GM12874 (cell line): ENCODE measurements at regions not wholly inside any gene's neighbourhood (a gene's known extent, or its start where the extent isn't known, plus 50 kb on each side); places are given as distances from the start of the nearest gene placed in this dataset.

Experiments used
- TF ChIP-seq, protein P1 (sequence below): IDR thresholded peaks from 2 replicates; pipeline ENCODE4 v1.5.1; 2011; ENCODE audit warnings: low read depth, mild to moderate bottlenecking, control low read depth, low read length, moderate library complexity; ENCODE audit not compliant: insufficient read depth

DNA sequence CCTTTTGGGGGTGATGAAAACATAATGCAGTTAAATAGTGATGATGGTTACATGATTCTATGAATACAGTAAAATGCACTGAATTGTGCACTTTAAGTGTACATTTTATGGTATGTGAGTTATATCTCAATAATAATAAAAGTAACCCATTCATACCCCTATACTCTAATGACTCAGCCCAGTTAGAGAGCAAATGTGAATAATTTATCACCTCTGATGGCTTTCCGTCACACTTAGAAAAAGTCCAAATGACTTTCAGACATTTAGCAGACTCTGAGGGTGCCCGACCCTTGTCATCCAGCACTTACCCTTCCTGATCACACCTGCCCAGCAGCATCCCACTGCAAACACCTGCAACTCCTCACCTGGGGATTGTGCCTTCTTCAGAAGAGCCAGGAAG, 148.1 kb upstream of the MAF start:
- TF ChIP-seq, protein P1, sequence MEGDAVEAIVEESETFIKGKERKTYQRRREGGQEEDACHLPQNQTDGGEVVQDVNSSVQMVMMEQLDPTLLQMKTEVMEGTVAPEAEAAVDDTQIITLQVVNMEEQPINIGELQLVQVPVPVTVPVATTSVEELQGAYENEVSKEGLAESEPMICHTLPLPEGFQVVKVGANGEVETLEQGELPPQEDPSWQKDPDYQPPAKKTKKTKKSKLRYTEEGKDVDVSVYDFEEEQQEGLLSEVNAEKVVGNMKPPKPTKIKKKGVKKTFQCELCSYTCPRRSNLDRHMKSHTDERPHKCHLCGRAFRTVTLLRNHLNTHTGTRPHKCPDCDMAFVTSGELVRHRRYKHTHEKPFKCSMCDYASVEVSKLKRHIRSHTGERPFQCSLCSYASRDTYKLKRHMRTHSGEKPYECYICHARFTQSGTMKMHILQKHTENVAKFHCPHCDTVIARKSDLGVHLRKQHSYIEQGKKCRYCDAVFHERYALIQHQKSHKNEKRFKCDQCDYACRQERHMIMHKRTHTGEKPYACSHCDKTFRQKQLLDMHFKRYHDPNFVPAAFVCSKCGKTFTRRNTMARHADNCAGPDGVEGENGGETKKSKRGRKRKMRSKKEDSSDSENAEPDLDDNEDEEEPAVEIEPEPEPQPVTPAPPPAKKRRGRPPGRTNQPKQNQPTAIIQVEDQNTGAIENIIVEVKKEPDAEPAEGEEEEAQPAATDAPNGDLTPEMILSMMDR: no peak

DNA sequence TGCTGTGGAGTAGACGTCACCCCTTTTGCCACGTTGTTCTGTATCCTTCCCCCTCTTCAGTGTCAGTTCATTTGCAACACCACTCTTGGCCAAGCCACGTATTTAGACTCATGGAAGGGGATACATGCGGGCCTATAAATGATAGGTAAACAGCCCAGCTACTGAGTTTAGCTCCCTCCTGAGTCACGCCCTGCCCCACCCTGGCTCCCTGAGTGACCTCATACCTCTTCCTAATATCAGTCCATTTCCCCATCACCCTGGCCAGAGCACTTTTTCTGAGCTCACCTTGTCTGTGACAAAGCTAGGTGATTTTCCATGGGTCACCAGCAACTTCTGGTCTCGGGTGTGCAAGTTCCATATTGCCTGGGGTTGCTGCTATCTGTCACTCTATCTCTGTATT, 147.2 kb upstream of the MAF start:
- TF ChIP-seq, protein P1: no peak

DNA sequence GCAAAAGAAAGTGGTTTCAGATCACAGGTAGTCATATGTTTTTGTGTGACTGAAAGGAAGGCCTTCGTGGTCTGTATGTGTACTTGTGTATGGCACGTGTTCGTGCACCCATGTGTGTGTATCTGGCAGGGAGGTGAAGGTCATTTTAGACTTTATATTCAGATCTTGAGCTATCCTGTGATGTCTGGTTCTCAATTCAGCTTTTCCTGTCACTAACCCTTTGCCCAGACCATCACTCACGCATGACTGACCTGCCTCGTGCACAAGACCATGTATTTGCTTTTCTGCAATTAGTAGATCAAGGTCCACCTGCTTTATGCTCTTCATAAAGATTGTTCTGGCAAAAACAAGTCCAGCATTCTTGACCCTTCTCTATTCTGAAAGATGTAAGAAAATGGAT, 139.7 kb upstream of the MAF start:
- TF ChIP-seq, protein P1: no peak

DNA sequence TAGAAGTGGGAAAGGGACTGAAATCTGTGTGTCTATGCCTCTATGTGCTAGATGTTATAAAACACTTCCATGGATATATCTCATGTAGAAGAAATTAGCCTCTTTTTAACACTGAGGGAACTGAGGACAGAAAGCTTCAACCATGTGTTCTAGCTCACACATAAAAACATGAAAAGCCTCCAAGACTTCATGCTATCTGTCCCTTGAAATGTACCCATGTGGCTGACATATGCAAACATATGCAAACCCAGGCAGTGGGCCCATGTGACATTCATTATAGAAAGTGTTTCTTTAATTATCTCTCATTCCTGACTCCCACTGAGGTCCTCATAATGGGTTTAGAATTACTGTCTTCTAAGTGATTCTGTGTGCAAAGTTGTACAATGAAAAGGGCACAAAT, 134.7 kb upstream of the MAF start:
- TF ChIP-seq, protein P1: no peak

DNA sequence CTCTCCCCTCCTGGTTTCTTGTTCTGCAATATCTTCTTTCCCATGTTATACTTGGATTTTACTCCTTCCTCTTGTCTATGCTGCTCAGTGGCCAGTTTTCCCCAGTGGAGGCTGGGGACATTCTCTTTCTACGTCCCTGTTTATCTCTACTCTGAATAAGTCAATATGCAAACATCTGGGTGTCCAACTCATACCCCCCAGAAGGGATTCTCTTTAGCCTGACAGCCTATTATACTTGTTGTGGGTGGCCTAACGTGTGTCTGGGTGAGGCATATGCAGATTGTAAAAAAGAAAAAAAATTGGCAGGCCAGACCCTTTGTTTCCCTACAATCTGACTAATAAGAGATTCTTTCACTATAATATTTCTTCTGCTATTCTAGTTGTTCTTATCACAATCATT, 134.2 kb upstream of the MAF start:
- TF ChIP-seq, protein P1: no peak

DNA sequence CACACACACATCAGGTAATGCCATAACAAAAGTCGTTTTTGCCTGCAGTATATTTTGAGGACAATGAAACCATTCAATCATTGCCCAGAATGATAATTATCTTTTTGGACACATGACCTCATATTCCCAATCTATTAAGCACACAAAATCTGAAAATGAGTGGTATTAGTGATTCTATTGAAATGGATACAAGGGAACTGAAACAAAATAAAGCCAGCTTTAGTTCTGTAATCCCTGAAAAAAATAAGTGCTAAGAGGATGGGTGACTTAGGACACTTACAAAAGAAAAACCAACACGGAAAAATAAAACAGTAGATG, 128.3 kb upstream of the MAF start:
- TF ChIP-seq, protein P1: no peak

DNA sequence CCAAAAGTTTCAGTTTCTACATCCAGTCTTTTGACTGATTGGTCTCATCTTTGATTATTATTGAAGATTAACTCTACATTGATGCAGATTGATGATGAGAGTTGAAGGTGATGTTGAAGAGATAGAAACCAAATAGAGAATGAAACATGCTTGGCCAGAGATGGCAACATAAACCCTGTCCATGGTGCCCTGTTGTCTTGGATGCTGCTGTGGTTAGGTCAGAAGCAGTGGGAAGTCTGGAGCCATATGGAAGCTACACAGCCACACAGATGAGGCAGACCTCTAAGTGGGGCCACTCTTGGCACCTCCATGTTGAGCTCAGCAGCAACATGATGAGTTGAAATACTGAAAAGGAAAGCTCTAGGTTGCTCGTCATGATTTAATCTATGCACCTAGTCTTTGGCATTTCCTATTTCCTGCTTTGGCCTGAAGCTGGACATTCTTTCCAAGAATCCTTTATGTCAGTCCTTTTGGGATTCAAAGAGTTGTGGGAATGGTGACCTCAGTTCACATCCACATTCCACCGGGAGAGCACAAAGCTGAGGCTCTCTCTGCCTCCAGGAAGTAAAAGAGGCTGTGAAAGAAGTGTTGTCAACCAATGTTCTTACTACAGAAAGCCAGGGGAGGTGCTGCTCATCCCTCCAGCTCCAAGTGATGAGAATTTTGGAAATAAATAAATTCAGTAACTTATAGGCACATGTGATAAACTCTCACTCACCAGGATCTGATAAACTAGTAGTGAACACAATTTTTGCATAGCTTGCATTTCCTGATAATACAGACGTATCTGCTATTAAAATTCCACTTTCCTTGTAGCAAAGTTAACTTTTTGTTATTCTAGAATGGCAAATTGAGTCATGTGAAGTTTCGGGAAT, 127.7 kb upstream of the MAF start:
- TF ChIP-seq, protein P1: no peak

DNA sequence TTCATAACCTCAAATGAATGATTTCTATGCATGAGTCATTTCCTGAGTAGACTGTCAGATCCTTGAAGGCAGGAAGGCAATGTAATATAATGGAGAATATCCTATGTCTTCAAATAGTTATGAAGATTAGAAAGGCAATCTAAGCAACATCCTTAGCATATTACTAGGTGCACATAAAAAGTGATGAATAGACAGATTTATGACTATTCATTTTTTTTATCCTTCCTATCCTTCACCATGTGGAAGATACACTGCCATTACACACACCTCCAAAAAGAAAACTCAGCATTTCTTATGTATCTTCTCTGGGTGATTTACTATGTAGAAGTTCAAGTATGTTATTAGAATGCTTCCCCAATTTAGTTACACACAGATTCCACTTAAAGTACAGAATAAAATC, 126.4 kb upstream of the MAF start:
- TF ChIP-seq, protein P1: no peak
